ENCODE measurements at regions not wholly inside any gene's neighbourhood (a gene's known extent, or its start where the extent isn't known, plus 50 kb on each side); places are given as distances from the start of the nearest gene placed in this dataset.

GRCh38 chr21:20440338-20440737, 557.9 kb upstream of the NCAM2 start:
- no peak for TF ChIP-seq POLR2A (IDR thresholded peaks at IDR 0.05)
- no peak for TF ChIP-seq CTCF (IDR thresholded peaks at IDR 0.05)
- TF ChIP-seq EP300 (IDR thresholded peaks at IDR 0.05): no peak
- no peak for TF ChIP-seq POLR2AphosphoS5 (IDR thresholded peaks at IDR 0.05)

Measured in gastroesophageal sphincter (tissue), 3 donors.